ENCODE measurements at regions not wholly inside any gene's neighbourhood (a gene's known extent, or its start where the extent isn't known, plus 50 kb on each side); places are given as distances from the start of the nearest gene placed in this dataset.
"Not testable (repeated sequence)": the region's sequence is repeated elsewhere in the genome, so short reads cannot be mapped to it uniquely, and the experiment has no call there.

DNA sequence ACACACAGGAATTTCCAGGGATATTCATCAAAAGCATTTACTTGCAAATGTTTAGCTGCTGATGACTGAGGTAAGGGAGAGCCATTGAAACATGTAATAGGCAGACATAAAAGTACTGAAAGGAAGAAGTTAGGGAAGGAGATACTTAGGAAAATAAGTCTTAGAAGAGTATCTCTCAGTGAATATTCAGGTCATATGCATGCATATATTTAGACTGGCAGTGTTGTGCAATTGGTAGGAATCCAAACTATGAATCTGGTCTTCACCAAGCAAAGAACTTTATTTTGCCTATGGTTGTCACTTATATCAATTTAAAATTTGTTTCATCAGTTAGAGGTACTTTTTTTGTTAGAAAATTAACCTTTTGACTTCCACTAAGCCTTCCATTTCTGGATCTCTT is 1490.7 kb downstream of the SUCLG1 start:
- no peak for DNase-seq (ENCODE audit: low spot score)

DNA sequence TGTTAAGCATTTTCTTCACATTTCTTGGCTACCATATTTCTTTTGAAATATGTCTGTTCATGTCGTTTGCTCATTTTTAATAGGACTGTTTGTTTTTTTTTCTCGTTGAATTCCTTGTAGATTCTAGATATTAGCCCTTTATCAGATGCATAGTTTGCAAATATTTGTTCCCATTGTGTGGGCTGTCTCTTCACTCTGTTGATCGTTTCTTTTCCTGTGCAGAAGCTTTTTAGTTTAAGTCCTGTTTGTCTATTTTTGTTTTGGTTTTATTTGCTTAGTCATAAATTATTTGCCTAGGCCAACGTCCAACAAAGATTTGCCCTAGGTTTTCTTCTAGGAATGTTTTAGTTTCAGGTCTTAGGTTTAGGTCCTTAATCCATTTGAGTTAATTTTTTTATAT is 1494.7 kb downstream of the SUCLG1 start:
- DNase-seq (ENCODE audit: low spot score): no peak

DNA sequence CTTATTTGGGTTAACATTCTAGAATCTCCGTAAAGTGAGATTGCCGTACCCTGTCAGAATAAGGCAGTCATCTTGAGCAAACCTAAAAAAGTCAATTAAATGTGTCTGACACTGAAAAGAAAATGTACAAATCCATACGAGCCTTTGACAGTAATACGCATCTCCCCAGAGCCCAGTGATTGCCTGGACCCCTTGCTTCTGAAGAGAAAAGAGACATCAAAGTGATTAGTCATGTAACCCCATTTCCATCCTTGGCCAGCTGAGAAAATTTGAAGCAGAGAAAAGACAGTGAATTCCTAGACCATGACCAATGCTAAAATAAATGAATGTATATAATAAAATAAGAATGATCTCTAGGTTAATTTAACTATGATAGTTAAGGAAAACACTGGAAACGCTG is 1499.4 kb downstream of the SUCLG1 start:
- no peak for DNase-seq (ENCODE audit: low spot score)

DNA sequence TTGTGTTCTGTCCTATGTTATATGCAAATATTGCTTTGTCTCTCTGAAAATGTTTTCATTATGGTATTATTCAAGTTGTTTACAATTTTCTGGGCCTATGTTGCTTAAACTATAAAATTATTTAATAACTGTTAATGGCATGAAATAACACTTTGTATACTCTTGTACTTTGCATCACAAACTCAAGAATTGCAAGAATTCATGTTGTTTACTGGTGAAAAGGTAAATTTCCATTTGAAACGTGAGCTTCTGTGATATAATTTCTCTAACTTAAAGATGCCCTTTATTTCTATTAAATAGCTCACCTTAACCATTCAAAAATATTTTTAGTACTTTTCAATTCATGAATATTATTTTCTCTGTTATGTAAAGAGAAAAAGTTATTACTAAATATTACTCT is 1504.2 kb downstream of the SUCLG1 start:
- DNase-seq (ENCODE audit: low spot score): no peak

DNA sequence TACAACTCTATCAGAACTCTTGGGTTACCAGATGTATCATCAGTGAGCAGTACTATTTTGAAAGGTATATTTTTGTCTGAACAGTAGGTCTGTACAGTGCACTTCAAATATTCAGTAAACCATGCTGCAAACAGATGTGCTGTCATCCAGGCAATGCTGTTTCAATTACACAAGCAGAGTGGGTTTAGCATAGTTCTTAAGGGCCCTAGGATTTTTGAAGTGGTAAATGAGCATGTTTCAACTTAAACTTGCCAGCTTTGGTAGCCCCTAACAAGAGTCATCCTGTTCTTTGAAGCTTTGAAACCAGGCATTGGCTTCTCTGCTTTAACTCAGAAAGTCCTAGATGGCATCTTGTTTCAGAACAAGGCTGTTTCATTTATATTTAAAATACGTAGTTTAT is 1519.9 kb downstream of the SUCLG1 start:
- DNase-seq (ENCODE audit: low spot score): no peak

DNA sequence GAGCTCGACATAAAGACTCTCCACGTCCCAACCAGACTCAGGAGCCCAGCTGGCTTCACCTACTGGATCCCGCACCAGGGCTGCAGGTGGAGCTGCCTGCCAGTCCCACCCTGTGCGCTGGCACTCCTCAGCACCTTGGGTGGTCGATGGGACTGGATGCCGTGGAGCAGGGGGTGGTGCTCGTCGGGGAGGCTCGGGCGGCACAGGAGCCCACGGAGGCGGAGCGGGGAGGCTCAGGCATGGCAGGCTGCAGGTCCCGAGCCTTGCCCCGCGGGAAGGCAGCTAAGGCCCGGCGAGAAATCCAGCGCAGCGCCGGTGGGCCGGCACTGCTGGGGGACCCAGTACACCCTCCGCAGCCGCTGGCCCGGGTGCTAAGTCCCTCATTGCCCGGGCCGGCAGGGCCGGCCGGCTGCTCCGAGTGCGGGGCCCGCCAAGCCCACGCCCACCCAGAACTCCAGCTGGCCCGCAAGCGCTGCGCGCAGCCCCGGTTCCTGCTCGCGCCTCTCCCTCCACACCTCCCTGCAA is 1520.7 kb downstream of the SUCLG1 start:
- DNase-seq (ENCODE audit: low spot score): not testable (repeated sequence)

DNA sequence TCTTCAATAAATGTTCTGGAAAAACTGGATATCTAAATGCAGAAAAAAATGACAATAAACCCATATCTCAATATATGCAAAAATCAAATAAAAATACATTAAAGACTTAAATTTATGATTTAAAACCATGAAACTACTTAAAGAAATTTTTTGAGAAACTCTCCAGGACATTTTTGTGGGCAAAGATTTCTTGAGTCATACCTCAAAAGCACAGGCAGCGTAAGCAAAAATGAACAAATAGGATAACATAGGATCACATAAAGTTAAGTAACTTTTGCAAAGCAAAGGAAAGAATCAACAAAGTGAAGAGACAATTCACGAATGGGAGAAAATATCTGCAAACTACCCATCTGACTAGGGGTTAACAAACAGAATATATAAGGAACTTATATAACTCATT is 1545.5 kb downstream of the SUCLG1 start:
- DNase-seq (ENCODE audit: low spot score): no peak

DNA sequence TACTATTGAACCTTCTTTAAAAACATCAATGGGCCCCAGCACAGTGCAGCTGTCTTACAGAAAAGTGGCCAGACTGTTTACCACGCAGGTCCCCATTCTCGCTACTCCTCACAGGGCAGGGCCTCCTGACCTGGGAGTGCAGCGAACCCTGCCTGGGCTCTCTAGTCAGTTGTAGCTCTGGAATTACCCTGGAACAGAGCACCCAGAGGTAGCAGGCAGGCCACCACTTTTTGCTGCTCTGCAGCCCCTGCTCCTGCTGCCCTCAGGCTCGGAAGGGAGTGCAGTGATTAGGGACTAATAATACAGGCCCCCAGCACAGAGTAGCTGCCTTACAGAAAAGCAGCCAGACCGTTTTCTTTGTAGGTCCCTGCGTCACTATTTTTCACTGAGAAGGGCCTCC is 1563.0 kb downstream of the SUCLG1 start:
- DNase-seq (ENCODE audit: low spot score): no peak

DNA sequence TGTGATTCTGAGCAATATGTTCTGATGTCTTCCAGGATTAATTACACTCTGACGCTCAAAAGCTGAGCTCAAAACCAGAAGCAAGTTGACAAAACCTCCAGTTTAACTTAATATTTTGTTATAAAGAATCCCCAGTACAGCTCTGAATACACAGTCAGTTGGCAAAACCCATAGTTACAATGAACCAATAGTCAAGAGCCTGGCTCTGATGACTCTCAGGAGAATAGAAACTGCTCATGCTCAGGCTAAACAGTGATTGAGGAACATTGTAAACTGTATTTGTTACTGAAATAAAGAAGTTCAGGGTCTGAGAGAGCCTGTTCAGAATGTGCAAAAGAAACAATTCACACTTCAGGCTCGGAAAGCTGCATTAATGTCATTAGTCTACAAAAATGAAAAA is 1565.9 kb downstream of the SUCLG1 start:
- DNase-seq (ENCODE audit: low spot score): no peak

DNA sequence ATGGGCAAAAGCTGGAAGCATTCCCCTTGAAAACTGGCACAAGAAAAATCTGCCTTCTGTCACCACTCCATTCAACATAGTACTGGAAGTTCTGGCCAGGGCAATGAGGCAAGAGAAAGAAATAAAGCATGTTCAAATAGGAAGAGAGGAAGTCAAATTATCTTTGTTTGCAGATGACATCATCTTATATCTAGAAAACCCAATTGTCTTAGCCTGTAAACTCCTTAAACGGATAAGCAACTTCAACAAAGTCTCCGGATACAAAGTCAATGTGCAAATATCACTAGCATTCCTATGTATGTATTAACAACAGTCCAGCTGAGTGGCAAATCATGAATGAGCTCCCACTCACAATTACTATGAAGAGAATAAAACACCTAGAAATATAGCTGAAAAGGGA is 1579.3 kb downstream of the SUCLG1 start:
- DNase-seq (ENCODE audit: low spot score): no peak

DNA sequence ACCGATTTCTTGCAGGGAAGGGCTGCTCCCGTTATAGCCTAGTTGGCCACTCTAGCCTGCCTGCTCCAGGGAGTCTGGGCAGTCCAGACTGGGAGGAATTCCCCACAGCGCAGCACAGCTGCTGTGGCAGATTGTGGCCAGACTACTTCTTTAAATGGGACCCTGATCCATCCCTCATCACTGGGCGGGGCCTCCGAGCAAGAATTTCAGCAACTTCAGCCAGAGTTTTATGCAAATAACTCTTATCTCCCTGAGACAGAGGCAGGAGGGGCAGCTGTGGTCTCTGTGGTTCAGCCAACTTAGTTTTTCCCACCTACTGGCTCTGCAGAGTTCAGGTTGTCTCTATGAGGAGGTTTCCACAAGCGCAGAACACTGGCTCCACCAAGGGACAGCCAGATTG is 1583.2 kb downstream of the SUCLG1 start:
- no peak for DNase-seq (ENCODE audit: low spot score)

DNA sequence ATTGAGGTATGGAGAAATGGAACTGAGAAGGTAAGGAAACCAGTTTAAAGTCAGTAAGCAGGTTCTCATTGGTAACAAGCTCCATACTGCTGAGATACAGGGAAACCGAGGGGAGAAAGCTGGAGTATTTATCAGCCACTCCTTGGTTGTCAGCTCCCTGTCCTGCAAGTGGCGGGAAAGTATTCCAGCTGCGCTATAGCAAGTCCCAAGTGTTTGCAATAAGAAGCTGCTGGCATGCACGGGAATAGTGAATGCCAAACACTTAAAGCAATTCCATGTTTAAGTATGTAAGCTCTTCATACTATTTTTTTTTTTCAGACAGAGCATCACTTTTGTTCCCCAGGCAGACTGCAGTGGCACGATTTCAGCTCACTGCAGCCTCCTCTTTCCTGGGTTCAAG is 1601.1 kb downstream of the SUCLG1 start:
- no peak for DNase-seq (ENCODE audit: low spot score)

DNA sequence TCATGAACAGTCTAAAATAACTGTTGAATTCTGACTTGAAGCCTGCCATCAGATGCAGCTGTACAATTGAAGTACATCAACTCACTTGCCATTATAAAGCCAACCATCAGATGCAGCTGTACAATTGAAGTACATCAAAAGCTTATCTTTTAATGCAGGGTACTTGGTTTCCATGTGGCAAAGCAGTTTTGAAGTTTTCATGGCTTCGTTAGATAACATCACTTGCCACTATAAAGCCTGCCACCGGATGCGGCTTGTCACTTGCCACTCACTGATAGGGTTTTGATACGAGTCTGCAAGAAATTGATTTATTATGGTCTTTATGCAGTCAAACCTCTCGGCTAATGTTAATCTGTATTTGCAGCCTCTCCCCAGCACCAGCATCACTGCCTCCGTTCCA is 1605.8 kb downstream of the SUCLG1 start:
- DNase-seq (ENCODE audit: low spot score): no peak

DNA sequence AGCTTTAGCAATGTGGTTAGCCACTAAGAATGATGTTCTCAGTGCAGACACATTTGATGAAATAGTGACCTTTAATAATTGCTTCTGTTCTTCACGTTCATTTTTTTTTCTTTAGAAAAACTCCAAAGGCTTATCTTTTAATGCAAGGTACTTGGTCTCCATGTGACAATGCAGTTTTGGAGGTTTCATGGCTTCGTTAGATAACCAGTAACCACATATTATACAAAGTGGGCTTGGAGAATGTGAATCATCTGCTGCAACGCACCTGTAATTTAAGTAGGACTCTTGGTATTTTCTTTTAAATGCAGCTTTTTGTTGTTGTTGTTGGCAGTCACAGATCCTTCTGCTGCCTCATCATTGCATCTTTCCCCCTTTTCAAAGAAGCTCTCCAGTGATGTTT is 1606.3 kb downstream of the SUCLG1 start:
- no peak for DNase-seq (ENCODE audit: low spot score)

DNA sequence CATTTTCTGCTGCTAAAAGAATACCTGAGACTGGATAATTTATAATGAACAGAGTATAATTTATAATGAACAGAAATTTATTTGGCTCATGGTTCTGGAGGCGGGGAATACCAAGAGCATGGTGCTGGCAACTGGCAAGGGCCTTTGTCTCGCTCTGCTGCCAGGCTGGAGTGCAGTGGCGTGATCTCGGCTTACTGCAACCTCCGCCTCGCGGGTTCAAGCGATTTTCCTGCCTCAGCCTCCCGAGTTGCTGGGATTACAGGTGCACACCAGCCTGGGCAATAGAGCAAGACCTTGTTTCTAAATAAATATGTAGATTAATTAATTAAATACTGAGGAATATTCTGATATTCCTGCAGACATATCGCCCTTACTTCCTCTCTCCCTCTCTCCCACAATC is 1610.8 kb downstream of the SUCLG1 start:
- DNase-seq (ENCODE audit: low spot score): no peak

DNA sequence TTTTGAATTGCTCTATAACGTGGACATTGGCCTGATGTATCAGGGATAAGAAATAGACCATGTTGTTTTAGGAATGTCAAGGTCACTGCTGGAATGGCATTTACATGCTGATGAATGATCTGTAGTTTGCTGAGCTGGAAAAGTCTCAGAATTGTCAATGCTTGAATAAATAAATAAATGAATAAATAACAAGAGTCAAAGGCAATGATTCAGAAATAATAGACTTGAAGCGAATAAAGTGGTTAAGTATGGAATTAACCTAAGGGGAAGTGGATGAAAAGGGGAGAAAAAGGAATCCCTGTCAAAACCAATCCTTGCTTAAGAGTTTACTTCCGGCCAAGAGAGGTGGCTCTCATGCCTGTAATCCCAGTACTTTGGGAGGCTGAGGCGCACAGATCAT is 1620.0 kb downstream of the SUCLG1 start:
- DNase-seq (ENCODE audit: low spot score): no peak

DNA sequence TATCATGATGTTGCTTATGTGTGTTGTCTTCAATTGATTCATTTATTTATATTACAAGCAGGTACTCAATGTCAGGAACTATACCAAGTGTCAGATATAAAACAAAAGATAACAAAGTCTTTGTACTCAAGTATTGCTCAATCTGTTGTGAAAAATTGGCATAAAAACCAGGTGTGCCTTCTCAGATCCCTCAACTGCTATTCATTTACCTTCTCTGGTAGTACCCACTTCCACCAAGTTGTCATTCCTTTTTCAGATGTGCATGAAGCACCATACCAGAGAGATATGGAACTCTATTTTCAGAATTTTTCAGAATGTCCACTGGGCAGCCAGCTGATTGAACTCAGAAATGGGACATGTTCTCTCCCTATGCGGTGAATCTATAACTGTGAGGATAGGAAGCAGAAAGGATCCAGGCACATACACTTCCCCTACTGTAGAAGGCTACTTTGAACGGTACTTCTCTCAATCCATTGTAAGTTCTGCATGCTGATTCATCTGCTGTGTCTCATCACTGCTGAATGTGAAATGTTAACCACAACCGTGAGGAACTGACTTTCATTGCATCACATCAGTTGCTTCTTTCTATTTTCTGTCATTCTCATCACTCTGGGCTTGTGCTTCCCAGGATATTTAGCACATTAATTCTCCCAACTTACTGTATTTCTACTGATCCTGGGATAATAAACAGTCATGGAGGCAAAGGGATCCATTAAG is 1621.3 kb downstream of the SUCLG1 start:
- no peak for DNase-seq (ENCODE audit: low spot score)

DNA sequence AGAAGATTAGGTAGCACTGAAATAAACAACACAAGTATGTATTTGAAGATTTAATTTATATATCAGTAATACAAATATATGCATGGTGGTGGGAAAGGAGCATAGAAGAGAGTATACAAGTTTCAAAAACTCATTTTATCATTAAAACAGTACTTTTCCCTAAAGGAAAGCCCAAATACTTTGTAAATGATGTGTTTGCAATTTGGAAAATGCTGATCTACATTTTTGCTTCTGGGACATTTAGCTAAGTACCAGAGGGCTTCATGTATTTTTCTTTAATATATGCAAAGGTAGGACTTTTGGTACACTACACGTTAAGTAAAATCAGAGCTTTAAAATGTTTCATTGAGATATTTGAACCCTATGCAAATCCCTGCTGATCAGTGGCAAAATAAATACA is 1624.2 kb downstream of the SUCLG1 start:
- no peak for DNase-seq (ENCODE audit: low spot score)

DNA sequence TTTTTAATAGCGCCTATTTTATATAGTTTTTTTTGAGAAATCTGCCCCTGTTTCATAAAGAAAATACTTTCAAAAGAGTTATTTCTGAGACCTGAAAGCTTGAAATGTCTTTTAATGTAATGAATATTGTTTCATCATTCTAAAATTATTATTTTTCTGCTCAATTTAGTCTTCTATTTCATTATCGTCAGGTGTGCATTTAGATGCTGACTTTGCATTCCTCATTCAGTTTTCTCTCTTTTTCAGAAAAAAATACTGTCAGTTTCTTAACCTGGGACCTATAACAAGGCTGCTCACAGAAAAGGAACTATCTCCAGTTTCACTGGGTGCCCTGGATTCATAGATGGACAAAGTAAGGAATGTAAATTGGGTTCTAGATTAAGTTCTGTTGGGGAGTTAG is 1631.7 kb downstream of the SUCLG1 start:
- DNase-seq (ENCODE audit: low spot score): no peak

DNA sequence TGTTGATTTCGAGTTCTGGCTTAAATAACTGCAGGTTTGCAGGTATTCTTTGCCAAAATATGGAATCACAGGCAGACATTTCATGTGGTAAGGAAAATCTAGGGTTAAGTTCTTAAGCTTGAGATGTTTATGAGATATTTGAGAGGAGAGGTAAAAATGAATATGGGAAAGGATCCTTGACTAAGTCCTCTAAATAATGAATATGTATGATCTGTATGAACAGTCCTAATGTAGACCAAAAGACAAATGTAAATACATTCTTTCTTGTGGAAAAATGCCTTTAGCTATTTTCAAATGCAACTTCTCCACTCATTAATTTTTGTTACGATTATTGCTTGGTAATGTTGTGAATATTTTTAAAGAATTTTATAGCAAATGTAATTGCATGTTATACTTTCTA is 1632.6 kb downstream of the SUCLG1 start:
- DNase-seq (ENCODE audit: low spot score): no peak

DNA sequence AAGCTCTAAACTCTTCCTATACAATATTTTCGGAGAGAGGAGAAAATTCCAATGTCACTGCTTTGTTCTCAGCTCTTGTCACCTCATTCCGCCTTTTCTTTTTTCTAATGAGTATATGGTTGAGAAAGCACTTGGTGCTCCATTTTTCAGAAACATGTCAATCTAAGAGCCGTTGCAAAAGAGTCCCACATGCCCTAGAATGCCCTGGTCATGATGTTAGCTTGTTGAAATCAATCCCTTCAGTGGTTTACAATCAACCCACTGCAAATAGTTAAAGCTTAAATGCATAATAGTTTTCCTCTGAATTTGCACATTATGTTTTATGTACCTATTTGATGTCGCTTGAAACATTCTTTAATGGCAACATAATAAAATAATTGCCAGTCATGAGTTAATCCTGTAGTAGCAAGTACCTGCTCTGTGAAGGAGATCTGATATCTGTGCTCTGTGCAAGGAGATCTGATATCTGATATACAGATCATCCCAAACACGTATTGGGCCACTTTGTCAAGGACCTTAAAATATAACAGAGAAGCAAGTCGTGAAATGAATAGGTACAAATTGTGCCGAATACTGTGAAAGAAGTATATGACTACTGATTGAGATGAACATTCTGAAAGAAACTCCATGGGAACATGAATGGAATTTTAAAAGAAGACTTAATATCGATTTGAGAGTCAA is 1633.5 kb downstream of the SUCLG1 start:
- no peak for DNase-seq (ENCODE audit: low spot score)

DNA sequence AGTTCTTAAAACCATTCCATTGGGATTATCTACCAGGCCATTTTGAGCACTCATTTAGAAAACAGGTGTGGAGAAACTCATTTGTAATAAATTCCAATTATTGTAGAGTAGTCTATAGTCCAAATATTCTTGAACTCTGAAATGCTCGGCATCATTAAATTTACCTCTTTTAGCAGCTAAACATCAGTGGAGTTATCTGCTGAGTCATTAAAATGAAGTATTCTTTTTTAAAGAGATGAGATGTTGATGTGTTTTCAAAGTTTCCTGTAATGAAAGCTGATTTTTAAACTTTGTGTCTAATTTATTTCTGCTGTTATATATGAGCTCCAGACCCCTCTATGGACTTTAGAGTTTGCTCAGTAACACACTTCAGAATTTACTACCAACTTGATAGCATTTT is 1635.2 kb downstream of the SUCLG1 start:
- DNase-seq (ENCODE audit: low spot score): no peak

DNA sequence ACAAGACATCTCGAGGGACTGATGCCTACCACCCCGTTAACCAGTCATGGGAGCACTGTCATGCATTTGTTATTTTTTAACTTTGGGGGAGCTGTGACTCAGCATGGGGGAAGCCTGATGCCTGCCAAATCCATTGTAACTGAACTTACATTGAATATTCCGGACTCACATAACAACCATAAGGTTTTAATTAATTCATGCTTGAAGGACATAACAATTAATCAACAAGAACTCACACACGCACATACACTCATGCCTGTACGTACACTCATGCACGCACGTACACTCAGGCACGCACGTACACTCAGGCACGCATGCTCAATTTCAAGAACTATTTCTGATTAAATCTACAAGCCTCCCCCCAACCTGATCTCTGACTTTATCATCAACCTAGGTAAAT is 1639.1 kb downstream of the SUCLG1 start:
- DNase-seq (ENCODE audit: low spot score): no peak

DNA sequence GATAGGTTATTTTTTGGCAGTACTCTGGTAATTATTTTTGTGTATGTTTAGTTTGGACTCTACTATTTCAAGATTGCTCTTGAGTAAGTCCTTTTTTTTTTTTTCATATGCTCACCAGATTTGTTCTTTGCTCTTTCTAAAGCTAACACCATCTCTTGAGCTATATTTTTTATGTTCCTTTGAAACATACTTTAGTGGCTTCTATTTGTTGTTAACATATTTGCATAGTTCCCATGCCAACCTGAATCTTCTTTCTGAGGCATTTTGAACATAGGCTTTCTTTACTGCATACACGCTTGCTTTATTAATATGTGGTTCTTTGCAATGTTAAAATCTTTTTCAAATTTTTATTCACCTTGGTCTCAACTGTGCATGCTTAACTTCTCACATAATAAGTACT is 1644.9 kb downstream of the SUCLG1 start:
- no peak for DNase-seq (ENCODE audit: low spot score)

All from germinal center (tissue), 1 donor.